DMS114 treated with DMSO at 0.1 percent for 48 hours (cell line): ENCODE measurements at regions not wholly inside any gene's neighbourhood (a gene's known extent, or its start where the extent isn't known, plus 50 kb on each side); places are given as distances from the start of the nearest gene placed in this dataset.

ENCODE experiments used
- DNase-seq: peaks from one replicate; lab custom pipeline; 2025; ENCODE audit not compliant: unreplicated experiment; lab: John Stamatoyannopoulos, UW

DNA sequence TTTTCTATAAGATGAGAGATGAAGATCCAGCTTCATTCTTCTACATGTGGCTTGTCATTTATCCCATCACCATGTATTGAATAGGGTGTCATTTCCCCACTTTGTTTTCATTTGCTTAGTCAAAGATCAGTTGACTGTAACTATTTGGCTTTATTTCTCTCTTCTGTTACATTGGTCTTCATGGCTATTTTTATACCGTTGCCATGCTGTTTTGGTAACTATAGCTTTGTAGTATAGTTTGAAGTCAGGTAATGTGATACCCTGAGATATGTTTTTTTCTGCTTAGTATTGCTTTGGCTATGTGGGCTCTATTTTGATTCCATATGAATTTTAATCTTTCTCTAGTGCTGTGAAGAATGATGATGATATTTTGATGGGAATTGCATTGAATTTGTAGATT, 514.3 kb downstream of the GBA3 start:
- no peak for DNase-seq

DNA sequence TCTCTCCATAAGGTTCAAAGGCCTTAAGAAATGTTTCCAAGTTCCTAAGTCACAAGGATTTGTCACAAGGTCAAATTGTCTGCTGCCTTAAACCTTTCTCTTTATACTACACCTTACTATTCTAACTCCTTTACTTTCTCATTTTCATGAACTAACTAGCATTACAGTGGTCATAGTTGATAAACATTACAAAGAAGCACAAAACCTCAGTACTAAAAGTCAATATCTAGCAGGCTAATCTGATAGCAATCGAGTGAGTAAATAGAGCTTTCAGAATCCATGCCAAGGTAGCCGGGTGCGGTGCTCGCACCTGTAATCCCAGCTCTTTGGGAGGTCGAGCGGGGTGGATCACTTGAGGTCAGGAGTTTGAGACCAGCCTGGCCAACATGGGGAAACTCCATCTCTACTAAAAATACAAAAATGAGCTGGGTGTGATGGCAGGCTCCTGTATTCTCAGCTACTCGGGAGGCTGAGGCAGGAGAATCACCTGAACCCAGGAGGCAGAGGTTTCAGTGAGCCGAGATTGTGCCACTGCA, 510.0 kb downstream of the GBA3 start:
- DNase-seq = no peak

DNA sequence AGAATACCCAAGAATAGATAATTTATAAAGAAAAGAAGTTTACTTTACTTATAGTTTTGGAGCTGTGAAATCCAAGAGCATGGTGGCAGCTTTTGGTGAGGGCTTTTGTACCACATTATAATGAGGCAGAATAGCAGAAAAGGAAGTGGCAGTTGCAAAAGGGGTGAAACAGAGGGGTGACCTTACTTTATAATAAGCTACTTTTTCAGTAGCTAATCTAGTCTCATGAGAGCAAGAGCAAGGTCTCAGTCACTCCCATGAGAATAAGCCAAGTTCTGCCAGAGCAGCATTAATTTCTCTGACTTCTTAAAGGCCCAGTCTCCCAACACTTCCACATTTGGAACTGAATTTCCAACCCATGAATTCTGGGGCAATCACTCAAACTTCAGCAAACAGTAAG, 502.0 kb downstream of the GBA3 start:
- no peak for DNase-seq

DNA sequence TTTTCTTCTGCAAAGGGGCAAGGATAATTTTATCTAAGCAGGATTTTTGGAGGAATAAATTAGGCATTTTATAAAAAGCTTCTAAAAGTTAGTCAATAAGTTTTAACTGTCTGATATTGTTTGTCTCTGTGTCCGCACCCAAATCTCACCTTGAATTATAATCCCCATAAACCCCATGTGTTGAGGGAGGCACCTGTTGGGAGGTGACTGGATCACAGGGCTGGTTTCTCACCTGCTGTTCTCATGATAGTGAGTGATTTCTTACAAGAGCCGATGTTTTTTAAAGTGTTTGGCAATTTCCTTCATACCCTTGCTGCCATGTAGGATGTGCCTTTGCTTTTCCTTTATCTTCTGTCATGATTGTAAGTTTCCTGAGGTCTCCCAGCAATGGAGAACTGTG, 481.4 kb downstream of the GBA3 start:
- no peak for DNase-seq

DNA sequence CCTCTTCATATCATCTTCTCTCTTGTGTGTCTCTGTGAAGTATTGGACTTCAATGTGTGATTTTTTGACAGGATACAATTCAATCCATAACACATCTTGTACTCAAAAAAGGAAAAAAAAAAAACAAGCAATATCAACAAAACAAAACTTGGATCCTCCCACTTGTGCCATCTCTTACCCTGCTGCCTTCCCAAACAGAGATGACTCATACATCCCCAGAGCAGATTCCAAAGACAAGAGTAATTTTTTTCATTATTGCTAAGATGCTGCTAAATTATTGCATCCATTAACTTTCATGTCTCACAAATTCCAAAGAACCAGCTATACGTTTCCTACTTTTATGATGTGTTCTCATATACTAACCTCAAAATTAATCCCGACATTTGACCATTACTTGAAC, 479.2 kb downstream of the GBA3 start:
- DNase-seq = no peak

DNA sequence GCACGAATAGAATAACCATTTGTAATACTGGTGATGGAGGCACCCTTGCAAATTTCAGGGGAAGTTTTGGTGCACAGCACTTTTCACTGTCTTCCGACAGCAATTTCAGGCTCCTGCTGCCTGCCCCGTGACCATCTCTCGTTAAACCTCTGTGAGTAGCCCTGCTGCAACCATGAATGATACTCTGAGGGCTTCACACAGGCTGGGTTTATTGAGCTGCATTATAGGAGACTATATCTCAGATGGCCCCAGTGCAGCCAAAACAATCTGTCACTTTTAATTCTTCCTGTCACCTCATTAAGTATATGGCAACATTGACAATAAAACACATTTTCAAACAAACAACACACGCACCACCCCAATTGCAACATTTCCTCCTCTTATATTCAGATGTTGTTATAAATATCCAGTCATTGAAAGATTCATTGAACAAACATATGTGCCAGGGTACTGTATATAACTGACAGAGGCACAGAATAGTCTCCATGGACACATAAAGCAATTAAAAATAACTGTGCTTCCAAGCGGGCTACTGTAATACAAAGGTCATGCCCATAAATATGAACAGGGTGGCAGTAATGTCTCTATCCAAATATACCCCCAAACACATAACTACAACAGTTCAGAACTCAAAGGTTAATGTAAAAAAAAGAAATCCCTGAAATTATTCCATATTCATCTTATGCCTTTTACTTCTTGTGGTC, 477.0 kb downstream of the GBA3 start:
- no peak for DNase-seq

DNA sequence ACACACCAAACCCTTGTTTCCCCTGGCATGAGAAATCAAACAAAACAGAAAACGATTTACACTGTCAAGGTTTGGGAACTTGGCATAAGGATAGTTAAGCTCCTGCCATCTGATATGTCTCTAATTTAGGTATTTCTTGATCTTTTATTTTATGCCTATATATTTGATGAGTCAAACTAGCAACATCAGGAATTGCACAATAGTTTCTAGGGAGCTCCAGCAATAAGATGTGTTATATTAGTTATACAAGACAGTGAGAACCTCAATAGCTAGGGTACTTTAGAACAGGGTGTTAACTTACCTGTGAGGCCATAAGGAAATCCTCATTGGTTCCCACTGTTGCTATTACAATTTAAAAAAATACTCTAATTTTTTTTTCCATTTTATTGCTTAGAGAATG, 474.2 kb downstream of the GBA3 start:
- no peak for DNase-seq

DNA sequence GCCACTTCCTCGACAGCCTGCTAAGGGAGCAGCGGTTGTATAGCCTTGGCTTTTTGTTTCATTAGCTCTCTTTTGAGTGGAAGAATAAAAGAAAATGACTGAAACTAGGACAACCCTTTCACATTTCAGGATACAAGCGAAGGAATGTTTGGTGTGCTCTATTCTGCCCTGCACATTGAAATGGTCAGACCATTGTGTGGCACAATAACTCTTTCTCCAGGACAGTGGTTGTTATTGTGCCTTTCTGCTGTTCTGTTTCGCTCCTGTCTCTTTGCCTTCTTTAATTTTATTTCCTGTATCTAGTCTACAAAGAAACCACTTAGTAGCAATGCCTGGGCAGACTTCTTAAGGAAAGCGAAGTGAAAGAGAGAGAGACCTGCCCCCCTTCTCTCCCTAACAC, 473.7 kb downstream of the GBA3 start:
- DNase-seq = no peak

DNA sequence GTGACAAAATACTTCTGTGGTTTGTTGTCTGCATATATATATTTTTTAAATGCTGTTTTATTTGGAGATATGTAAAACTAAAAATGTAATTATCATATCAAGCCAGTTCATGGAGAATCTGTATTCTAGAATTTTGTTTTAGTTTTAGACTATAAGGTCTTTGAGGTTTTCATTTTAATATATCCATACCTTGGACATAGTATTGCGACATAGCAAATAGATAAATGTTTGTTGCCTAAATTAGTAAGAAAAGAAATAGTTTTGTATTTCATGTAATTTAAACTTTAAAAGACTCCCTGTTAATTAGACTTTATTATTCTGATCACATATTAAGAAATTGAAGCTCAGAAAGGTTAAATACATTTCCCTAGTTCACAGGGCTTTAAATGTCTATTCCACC, 472.9 kb downstream of the GBA3 start:
- no peak for DNase-seq

DNA sequence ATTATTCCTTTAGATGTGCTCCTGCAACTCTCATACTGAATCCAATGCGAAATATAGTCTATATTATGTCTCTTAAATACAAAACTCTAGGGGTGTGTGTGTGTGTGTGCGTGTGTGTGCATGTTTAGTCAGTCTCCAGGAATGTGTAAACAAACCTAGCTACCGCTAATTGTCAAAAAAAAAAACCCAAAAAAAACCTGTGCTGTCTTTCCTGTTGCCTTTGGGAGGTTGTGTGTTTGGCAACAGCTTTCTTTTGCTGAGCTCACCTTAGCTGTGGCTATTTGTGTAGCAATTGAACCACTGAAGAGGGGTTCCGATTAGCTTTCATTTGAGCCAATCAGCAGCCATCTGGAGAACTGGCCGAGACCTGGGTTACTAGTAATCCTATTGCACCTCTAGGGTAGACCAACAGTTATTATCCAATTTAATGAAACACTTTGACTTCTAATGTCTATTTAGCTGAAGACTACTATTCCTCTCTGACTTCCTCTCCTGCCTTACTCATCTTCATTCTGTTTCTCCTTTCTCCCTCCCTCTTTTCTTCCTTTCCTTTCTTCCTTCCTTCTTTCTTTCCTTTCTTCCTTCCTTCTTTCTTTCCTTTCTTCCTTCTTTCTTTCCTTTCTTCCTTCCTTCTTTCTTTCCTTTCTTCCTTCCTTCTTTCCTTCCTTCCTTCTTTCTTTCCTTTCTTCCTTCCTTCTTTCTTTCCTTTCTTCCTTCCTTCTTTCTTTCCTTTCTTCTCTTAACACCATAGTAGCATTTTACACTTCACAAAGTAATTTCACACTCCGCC, 471.1 kb downstream of the GBA3 start:
- no peak for DNase-seq

DNA sequence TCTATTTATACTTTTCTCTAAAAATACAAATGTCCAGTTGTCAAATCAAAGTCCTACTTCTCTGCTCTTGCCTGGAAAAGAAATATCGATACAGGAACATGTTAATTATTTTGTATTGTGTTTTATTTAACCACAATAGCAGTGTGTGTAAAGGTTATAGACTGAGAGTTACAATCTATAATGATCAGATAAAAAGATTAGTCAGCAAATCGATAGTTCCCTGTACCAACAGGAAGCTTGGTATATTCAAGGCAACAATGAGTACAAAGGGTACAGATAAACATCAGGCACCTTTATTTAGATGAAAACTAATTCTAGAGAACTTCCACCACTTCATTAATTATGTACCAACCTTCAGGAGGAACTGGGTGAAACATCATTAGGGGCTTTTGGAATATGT, 469.5 kb downstream of the GBA3 start:
- no peak for DNase-seq

DNA sequence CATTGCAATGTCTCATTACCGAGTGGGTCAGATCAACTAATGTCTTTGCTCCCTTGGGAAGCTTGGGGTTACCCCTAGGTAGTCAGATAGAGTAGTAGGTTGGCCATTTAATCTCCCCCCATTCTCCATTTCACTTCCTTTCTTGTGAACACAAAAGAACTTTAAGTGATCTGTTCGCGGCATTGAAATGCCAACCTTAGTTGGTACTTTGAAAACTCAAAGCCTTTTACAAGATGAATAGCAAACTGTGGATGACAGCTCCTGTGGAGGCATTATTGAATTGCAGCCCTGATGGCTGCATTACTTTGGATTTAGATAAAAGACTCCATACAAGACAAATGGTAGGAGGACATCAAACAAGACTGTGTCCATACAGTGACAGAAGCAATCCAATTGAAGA, 469.1 kb downstream of the GBA3 start:
- no peak for DNase-seq

DNA sequence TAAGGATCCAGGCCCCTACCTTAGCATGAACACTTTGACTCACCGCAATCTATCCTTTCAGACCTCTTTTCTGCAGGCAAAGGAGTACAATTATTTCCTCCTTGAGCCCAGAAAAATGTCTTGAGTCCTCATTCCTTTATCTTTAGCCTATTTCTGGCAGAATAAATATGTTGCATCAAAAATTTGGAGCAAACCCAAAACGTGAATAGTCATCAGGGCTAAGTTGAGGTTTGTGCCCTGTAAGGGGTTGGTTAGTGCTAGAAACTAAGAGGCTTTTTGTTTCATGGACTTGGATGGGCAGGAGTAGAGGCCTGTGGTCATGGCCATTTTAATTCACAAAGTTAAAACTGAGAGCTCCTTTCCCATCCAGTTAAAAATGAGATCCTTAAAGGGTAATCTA, 460.3 kb downstream of the GBA3 start:
- DNase-seq = no peak

DNA sequence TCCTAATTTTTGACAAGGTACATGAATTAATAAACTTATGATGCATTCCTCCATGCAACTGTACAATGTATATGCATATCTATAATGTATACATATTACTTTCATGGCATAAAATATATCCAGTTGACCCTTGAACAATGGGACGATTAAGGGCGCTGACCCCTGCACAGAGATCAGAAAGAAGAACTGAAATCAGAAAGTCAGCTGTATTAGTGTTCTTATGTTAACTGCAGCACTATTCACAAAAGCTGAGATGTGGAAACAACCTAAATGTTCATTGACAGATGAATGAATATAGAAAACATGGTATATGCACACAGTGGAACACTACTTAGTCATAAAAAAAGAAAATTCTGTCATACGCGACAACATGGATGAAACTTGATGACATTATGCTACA, 457.1 kb downstream of the GBA3 start:
- DNase-seq = no peak

DNA sequence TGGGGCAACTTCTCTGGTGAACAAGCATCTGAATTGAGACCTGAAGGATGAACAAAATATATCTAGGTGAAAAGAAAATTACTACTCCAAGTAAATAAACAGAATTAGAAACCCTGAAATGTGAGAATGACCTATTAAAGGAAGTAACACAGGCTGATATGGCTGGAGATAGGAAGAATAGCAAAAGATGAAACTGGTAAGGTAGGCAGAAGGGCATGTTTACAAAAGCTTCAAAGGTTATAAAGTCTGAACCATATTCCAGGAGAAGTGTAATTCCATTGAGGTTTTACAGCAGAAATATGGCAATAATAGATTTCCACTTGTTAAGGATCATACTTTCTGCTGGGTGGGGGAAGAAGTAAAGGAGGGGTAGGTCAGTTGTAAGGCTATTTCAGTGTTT, 452.0 kb downstream of the GBA3 start:
- no peak for DNase-seq

DNA sequence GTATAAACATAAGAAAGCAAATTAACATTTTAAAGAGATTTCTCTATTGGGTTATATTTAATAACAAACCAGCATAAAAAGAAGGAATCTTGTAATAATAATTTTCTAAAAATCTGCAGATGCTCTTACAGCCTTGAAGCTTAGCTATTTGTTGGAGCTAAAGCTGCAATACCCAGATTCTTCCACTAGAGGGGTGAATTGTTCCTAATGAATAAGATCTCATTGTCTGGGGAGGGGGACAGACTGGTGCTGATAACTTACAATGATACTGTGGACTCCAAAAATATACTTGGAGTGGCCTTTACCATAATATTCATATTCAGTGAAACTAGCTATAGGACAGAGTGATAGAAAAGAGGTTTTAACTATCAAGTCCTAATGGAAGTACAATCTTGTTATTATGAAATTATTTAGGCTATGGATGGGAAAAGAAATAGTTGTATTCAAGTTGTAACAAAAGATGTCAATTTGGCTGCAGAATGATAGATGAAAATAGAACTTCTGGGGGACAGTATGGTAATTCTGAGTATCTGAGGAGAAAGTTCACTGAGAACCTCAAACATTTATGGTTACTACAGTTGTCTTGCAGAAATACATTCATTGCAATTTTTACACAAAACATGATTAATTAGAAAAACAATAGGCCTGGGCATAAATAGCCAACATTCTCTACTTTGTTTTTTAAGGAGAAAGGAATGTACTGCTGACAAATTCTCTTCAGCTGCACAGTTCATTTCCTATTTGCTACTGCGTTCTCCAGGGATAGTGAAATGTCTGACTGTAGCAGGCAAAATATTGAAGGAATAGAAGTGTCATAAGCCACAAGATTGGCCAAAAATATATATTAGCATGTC, 443.3 kb downstream of the GBA3 start:
- peak; percentile 18 for DNase-seq

DNA sequence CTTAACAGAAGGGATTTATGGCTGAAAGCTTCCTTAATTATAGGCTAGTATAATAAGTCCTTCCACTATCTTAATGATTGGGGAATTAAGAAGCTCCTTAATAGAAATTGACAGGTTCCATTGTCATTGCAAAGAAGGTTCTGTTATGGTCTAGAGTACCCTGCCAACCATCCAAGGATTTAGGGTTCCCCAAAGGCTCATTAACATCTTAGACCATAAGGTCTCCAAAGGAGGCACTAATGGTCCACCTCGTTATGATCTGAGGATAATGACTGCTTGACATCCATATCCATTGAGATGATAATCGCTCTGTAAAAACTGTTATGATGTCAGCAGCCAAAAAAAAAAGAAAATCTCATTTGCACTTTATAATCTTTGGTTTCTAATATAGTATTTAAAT, 441.6 kb downstream of the GBA3 start:
- DNase-seq = no peak

DNA sequence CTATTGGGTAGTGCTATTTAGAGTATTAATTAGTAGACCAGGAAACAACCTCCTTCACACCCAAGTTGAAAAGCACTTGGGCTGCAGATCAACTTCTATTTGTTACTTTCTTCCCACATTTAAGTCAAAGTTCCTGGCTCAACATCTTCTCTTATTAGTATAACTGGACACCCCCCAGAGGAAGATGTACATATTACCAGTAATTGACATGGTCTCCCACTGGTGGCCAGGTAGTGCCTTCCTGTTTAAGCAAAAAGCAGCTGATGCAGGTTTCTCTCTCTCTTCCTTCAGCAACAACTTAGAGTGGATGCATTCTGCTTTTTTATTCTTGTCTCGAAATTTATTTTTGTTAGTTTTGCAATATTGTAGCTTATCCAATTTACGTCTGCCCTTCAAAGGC, 438.1 kb downstream of the GBA3 start:
- DNase-seq = no peak

DNA sequence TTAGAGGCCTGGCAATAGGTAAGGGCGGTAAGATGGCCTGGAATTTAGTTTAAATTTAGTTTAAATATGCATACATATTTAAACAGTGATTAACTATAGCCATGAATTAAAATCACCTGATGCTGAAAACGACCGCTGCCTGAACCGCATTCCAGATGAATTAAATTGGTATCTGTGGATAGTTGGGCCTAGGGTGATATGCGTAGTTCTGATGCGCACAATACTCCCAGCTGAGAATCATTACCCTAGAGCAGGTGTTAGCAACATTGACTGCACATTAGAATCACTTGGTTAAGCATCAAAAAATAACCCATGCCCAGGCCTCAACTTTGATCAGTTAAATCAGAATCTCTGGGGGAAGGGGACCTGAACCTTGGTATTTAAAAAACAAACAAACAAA, 432.4 kb downstream of the GBA3 start:
- no peak for DNase-seq

DNA sequence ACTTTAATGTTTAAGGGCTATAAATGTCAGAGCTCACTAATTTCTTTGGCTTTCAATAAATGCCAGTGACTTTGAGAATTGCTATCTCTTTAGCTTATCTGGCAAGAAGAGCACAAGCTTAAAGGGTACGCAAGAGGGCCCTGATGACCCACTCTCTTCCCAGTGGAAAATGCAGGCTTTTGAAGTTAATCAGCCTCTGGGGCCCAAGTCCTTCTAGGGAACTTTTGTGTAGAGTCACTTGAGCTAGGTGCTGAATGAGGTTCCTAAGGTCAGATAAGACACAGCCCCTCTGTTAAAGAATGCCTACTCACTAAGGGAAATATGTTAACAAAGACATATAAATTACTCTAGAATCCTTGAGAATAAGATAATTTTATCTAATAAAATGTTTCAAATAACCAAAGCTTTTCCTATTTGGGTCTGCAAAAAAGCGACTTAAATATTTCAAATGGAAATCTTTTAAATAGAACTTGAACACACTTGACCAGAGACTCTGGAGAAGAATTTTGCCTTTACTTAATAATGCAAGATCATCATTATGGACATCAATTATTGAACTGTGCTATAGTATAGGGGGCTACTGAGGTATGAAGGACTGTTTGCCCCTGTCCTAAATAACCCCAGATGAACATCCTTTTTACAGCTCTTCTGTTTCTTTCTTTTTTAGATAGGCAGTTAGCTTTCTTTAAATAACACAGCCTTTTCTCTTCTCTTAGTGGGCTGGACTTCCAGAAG, 430.1 kb downstream of the GBA3 start:
- DNase-seq = no peak

DNA sequence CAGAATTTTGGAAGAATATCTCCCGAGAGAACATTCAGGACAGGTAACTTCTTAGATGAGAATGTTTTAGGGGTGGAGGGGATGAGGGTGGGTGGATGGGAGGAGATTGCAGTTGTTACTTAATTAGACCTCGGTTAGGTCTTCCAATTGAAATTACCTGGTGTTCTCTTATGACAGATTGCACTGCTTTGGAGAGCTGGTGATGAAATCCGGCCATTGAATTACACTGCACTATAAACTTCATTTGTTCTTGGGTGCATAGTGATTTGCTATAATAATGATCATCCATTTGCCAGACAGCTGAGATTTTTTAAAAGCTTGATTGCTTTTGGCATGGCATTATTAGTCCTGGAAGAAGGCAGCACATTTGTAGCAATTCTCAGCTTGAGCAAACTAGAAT, 427.6 kb downstream of the GBA3 start:
- DNase-seq = no peak
